ENCODE measurements at regions not wholly inside any gene's neighbourhood (a gene's known extent, or its start where the extent isn't known, plus 50 kb on each side); places are given as distances from the start of the nearest gene placed in this dataset.

DNA sequence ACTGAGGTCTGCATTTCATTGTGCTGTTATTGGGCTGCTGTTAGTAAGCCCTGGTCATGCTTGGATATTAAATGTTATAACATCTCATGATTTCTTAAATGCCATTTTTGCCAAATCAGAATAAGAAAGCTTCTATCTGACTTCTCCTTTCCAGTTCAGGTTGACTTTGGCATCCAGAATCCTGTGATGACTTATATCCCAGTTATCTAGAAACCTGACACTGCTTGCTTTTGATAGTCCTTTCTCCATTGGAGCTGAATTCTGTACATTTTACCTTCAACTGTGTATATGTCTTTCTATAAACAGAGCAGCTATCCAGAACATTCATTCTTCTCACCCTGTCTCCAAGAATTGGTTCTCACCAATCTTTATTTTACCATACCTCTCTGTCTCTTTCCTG, 257.7 kb upstream of the GNPDA2 start:
- no peak overlapping the region for H2BK5ac ChIP-seq (ENCODE audit: low read depth, low read length, poor library complexity, severe bottlenecking)
- H3K4me2 ChIP-seq (ENCODE audit: low read length, poor library complexity, severe bottlenecking) = no peak overlapping the region
- H4K91ac ChIP-seq (ENCODE audit: low read length) = no peak overlapping the region
- H3K14ac ChIP-seq (ENCODE audit: low read length in 2 of 2) = no peak overlapping the region
- no peak overlapping the region for H3K27ac ChIP-seq (ENCODE audit: low read length, poor library complexity, severe bottlenecking)
- H3K9me3 ChIP-seq (ENCODE audit: control insufficient read depth, low read length) = no peaks in the 10 kb centered on the region
- DNase-seq = no peak
- H3K27me3 ChIP-seq (ENCODE audit: control insufficient read depth in 1 of 2, insufficient read depth in 1 of 2, low read length in 2 of 2) = no peaks in the 10 kb centered on the region
- H3K18ac ChIP-seq (ENCODE audit: low read depth in 1 of 2, low read length in 2 of 2) = no peak overlapping the region
- no peak overlapping the region for H4K8ac ChIP-seq (ENCODE audit: low read length)
- no peak overlapping the region for H2BK15ac ChIP-seq (ENCODE audit: low read depth, poor library complexity, severe bottlenecking)
- H3K4me3 ChIP-seq (ENCODE audit: insufficient read depth in 1 of 2, low read depth in 1 of 2, low read length in 2 of 2) = no peak overlapping the region
- no peak overlapping the region for H3K9ac ChIP-seq (ENCODE audit: low read length)
- no peak overlapping the region for H3K4ac ChIP-seq (ENCODE audit: low read depth in 1 of 2, low read length in 2 of 2)
- H3K36me3 ChIP-seq (ENCODE audit: control insufficient read depth in 1 of 2, insufficient read depth in 2 of 2, low read depth in 1 of 2, low read length in 2 of 2) = no peaks in the 10 kb centered on the region
- no peak overlapping the region for H2AFZ ChIP-seq (ENCODE audit: low read depth, low read length)
- H2AK5ac ChIP-seq (ENCODE audit: low read length, severe bottlenecking) = no peak overlapping the region
- H3K4me1 ChIP-seq (ENCODE audit: control insufficient read depth, insufficient read depth, low read depth, low read length) = no peaks in the 10 kb centered on the region
- no peaks in the 10 kb centered on the region for H3K79me1 ChIP-seq (replicated peaks; ENCODE audit: low read length, poor library complexity, severe bottlenecking)
- no peak overlapping the region for H3K23ac ChIP-seq (ENCODE audit: low read length in 2 of 2)
- H2BK12ac ChIP-seq (ENCODE audit: low read length in 2 of 2) = no peak overlapping the region
- no peak overlapping the region for H2BK120ac ChIP-seq (ENCODE audit: low read depth, low read length)

- Histone ChIP-seq H3K27ac (ENCODE audit: low read length, poor library complexity, severe bottlenecking) (no peak overlapping the region), H2BK12ac (ENCODE audit: low read length in 2 of 2) (no peak overlapping the region), H4K8ac (ENCODE audit: low read length) (no peak overlapping the region), H3K9ac (ENCODE audit: low read length) (no peak overlapping the region), H3K14ac (ENCODE audit: low read length in 2 of 2) (no peak overlapping the region), H3K23ac (ENCODE audit: low read length in 2 of 2) (no peak overlapping the region), H4K91ac (ENCODE audit: low read length) (no peak overlapping the region), H3K79me1 (replicated peaks; ENCODE audit: low read length, poor library complexity, severe bottlenecking) (no peaks in the 10 kb centered on the region), H3K18ac (ENCODE audit: low read depth in 1 of 2, low read length in 2 of 2) (no peak overlapping the region), H3K4me3 (ENCODE audit: insufficient read depth in 1 of 2, low read depth in 1 of 2, low read length in 2 of 2) (no peak overlapping the region), H3K9me3 (ENCODE audit: control insufficient read depth, low read length) (no peaks in the 10 kb centered on the region), H3K4ac (ENCODE audit: low read depth in 1 of 2, low read length in 2 of 2) (no peak overlapping the region), H2BK15ac (ENCODE audit: low read depth, poor library complexity, severe bottlenecking) (no peak overlapping the region), H2AFZ (ENCODE audit: low read depth, low read length) (no peak overlapping the region), H2BK120ac (ENCODE audit: low read depth, low read length) (no peak overlapping the region), H3K27me3 (ENCODE audit: control insufficient read depth in 1 of 2, insufficient read depth in 1 of 2, low read length in 2 of 2) (no peaks in the 10 kb centered on the region), H3K4me1 (ENCODE audit: control insufficient read depth, insufficient read depth, low read depth, low read length) (no peaks in the 10 kb centered on the region), H3K4me2 (ENCODE audit: low read length, poor library complexity, severe bottlenecking) (no peak overlapping the region), H2AK5ac (ENCODE audit: low read length, severe bottlenecking) (no peak overlapping the region), H3K36me3 (ENCODE audit: control insufficient read depth in 1 of 2, insufficient read depth in 2 of 2, low read depth in 1 of 2, low read length in 2 of 2) (no peaks in the 10 kb centered on the region), H2BK5ac (ENCODE audit: low read depth, low read length, poor library complexity, severe bottlenecking) (no peak overlapping the region)
- no peak for DNase-seq
- no CpG with 5 or more reads among the region's 2 CpGs for WGBS
Observed at GRCh38 chr4:44983083-44983482, 256.7 kb upstream of the GNPDA2 start.

DNA sequence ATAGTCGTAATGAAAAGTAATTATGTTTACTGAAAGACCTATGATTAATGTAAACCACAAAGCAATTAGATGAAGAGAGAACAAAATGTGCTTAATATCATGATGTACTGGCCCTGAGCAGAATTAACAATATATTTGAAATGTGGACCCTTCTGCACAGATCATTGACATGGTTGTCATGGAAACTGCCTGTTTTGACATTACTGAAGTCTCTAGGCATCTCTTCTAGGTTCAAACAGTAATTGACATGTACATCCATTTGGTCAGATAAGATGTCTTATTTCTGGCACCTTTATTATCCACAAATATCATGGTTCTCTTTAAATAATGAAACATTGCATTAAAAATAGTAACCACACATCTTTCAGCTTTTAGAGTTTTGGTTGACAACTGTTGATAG, 251.7 kb upstream of the GNPDA2 start:
- no peaks in the 10 kb centered on the region for H3K36me3 ChIP-seq (ENCODE audit: control insufficient read depth in 1 of 2, insufficient read depth in 2 of 2, low read depth in 1 of 2, low read length in 2 of 2)
- no peak overlapping the region for H4K8ac ChIP-seq (ENCODE audit: low read length)
- H2BK15ac ChIP-seq (ENCODE audit: low read depth, poor library complexity, severe bottlenecking) = no peak overlapping the region
- H3K4me2 ChIP-seq (ENCODE audit: low read length, poor library complexity, severe bottlenecking) = no peak overlapping the region
- H4K91ac ChIP-seq (ENCODE audit: low read length) = no peak overlapping the region
- no peaks in the 10 kb centered on the region for H3K9me3 ChIP-seq (ENCODE audit: control insufficient read depth, low read length)
- no peak overlapping the region for H3K18ac ChIP-seq (ENCODE audit: low read depth in 1 of 2, low read length in 2 of 2)
- no peak for DNase-seq
- H3K4me1 ChIP-seq (ENCODE audit: control insufficient read depth, insufficient read depth, low read depth, low read length) = no peaks in the 10 kb centered on the region
- H3K4me3 ChIP-seq (ENCODE audit: insufficient read depth in 1 of 2, low read depth in 1 of 2, low read length in 2 of 2) = no peak overlapping the region
- H3K14ac ChIP-seq (ENCODE audit: low read length in 2 of 2) = no peak overlapping the region
- H2AFZ ChIP-seq (ENCODE audit: low read depth, low read length) = no peak overlapping the region
- no peak overlapping the region for H2BK5ac ChIP-seq (ENCODE audit: low read depth, low read length, poor library complexity, severe bottlenecking)
- no peak overlapping the region for H2BK120ac ChIP-seq (ENCODE audit: low read depth, low read length)
- WGBS = no CpG with 5 or more reads among the region's 1 CpG
- no peaks in the 10 kb centered on the region for H3K79me1 ChIP-seq (replicated peaks; ENCODE audit: low read length, poor library complexity, severe bottlenecking)
- H2AK5ac ChIP-seq (ENCODE audit: low read length, severe bottlenecking) = no peak overlapping the region
- H3K27me3 ChIP-seq (ENCODE audit: control insufficient read depth in 1 of 2, insufficient read depth in 1 of 2, low read length in 2 of 2) = no peaks in the 10 kb centered on the region
- no peak overlapping the region for H2BK12ac ChIP-seq (ENCODE audit: low read length in 2 of 2)
- no peak overlapping the region for H3K27ac ChIP-seq (ENCODE audit: low read length, poor library complexity, severe bottlenecking)
- no peak overlapping the region for H3K4ac ChIP-seq (ENCODE audit: low read depth in 1 of 2, low read length in 2 of 2)
- no peak overlapping the region for H3K9ac ChIP-seq (ENCODE audit: low read length)
- H3K23ac ChIP-seq (ENCODE audit: low read length in 2 of 2) = no peak overlapping the region

GRCh38 chr4:44965435-44966095, 239.2 kb upstream of the GNPDA2 start:
- Histone ChIP-seq H3K18ac (ENCODE audit: low read depth in 1 of 2, low read length in 2 of 2) (no peak overlapping the region), H3K4me3 (ENCODE audit: insufficient read depth in 1 of 2, low read depth in 1 of 2, low read length in 2 of 2) (no peak overlapping the region), H3K36me3 (ENCODE audit: control insufficient read depth in 1 of 2, insufficient read depth in 2 of 2, low read depth in 1 of 2, low read length in 2 of 2) (no peaks in the 10 kb centered on the region), H2AFZ (ENCODE audit: low read depth, low read length) (no peak overlapping the region), H3K9me3 (ENCODE audit: control insufficient read depth, low read length) (peaks cover 15% of the 10 kb centered on the region), H3K14ac (ENCODE audit: low read length in 2 of 2) (no peak overlapping the region), H4K91ac (ENCODE audit: low read length) (no peak overlapping the region), H3K27ac (ENCODE audit: low read length, poor library complexity, severe bottlenecking) (no peak overlapping the region), H3K79me1 (replicated peaks; ENCODE audit: low read length, poor library complexity, severe bottlenecking) (no peaks in the 10 kb centered on the region), H3K4ac (ENCODE audit: low read depth in 1 of 2, low read length in 2 of 2) (no peak overlapping the region), H2AK5ac (ENCODE audit: low read length, severe bottlenecking) (no peak overlapping the region), H3K9ac (ENCODE audit: low read length) (no peak overlapping the region), H2BK120ac (ENCODE audit: low read depth, low read length) (no peak overlapping the region), H4K8ac (ENCODE audit: low read length) (no peak overlapping the region), H2BK5ac (ENCODE audit: low read depth, low read length, poor library complexity, severe bottlenecking) (no peak overlapping the region), H3K4me2 (ENCODE audit: low read length, poor library complexity, severe bottlenecking) (no peak overlapping the region), H3K23ac (ENCODE audit: low read length in 2 of 2) (no peak overlapping the region), H3K4me1 (ENCODE audit: control insufficient read depth, insufficient read depth, low read depth, low read length) (no peaks in the 10 kb centered on the region), H2BK12ac (ENCODE audit: low read length in 2 of 2) (no peak overlapping the region), H2BK15ac (ENCODE audit: low read depth, poor library complexity, severe bottlenecking) (no peak overlapping the region), H3K27me3 (ENCODE audit: control insufficient read depth in 1 of 2, insufficient read depth in 1 of 2, low read length in 2 of 2) (no peaks in the 10 kb centered on the region)
- no peak for DNase-seq
- 94% methylated on average over 5 of the region's 6 CpGs for WGBS

Data from mesenchymal stem cell (in vitro differentiated cells and primary cell).